Endodermal cell (in vitro differentiated cells): ENCODE measurements at regions not wholly inside any gene's neighbourhood (a gene's known extent, or its start where the extent isn't known, plus 50 kb on each side); places are given as distances from the start of the nearest gene placed in this dataset.

Source experiments
- DNase-seq: peaks from one replicate; pipeline ENCODE4 v3.0.0-alpha.2; 2017
- H3K27ac ChIP-seq: 2 replicates; pipeline ENCODE4 v1.5.1; 2013; ENCODE audit warnings: mild to moderate bottlenecking, low read depth, low read length, moderate library complexity
- H3K27me3 ChIP-seq: 2 replicates; pipeline ENCODE4 v1.6.1; 2013; ENCODE audit warnings: mild to moderate bottlenecking, low read length, moderate library complexity; ENCODE audit not compliant: insufficient read depth, control insufficient read depth, poor library complexity, severe bottlenecking
- H3K36me3 ChIP-seq: 2 replicates; pipeline ENCODE4 v1.7.0; 2013; ENCODE audit warnings: mild to moderate bottlenecking, low read length, moderate library complexity; ENCODE audit not compliant: control insufficient read depth, insufficient read depth
- H3K4me1 ChIP-seq: one replicate; pipeline ENCODE4 v1.7.0; 2013; ENCODE audit warnings: low read length; ENCODE audit not compliant: control insufficient read depth, insufficient read depth
- H3K4me3 ChIP-seq: 2 replicates; pipeline ENCODE4 v1.5.1; 2013; ENCODE audit warnings: mild to moderate bottlenecking, low read length, moderate library complexity
- H3K9ac ChIP-seq: 2 replicates; pipeline ENCODE4 v1.6.1; 2013; ENCODE audit warnings: mild to moderate bottlenecking, low read length, moderate library complexity; ENCODE audit not compliant: poor library complexity, severe bottlenecking; ENCODE audit errors: extremely low read depth
- H3K9me3 ChIP-seq: 2 replicates; pipeline ENCODE4 v1.6.1; 2013; ENCODE audit warnings: mild to moderate bottlenecking, low read length, moderate library complexity; ENCODE audit not compliant: control insufficient read depth
- H3K27ac Mint-ChIP-seq: 2 replicates; pipeline ENCODE4 v1.8.0; 2020; ENCODE audit warnings: mixed read lengths
- H3K27me3 Mint-ChIP-seq: 2 replicates; pipeline ENCODE4 v1.8.0; 2021; ENCODE audit warnings: mild to moderate bottlenecking, mixed read lengths; ENCODE audit not compliant: insufficient read depth
- H3K36me3 Mint-ChIP-seq: 2 replicates; pipeline ENCODE4 v1.8.0; 2020; ENCODE audit warnings: low read depth, mixed read lengths
- H3K4me1 Mint-ChIP-seq: 2 replicates; pipeline ENCODE4 v1.8.0; 2020; ENCODE audit warnings: mixed read lengths
- H3K4me3 Mint-ChIP-seq: 2 replicates; pipeline ENCODE4 v1.8.0; 2020; ENCODE audit warnings: mild to moderate bottlenecking, moderate library complexity, mixed read lengths
- H3K9me3 Mint-ChIP-seq: 2 replicates; pipeline ENCODE4 v1.8.0; 2020; ENCODE audit warnings: mild to moderate bottlenecking, mixed read lengths
- WGBS, 2 experiments: methylation state at CpG; one replicate each; pipeline versions ENCODE4 v1.1.5 to v1.1.7; 2013; ENCODE audit warnings: missing lambda C conversion rate in 2 of 2, mixed read lengths in 1 of 2; ENCODE audit not compliant: insufficient coverage in 1 of 2, insufficient read length in 1 of 2; 5-methylcytosine and 5-hydroxymethylcytosine counted together
- TF ChIP-seq, protein P1 (sequence below): fragments of 200-600 bp; sonication (generic); conservative IDR thresholded peaks from 2 replicates; pipeline ENCODE4 v1.5.0; 2021; ENCODE audit warnings: antibody characterized with exemption, mild to moderate bottlenecking

DNA sequence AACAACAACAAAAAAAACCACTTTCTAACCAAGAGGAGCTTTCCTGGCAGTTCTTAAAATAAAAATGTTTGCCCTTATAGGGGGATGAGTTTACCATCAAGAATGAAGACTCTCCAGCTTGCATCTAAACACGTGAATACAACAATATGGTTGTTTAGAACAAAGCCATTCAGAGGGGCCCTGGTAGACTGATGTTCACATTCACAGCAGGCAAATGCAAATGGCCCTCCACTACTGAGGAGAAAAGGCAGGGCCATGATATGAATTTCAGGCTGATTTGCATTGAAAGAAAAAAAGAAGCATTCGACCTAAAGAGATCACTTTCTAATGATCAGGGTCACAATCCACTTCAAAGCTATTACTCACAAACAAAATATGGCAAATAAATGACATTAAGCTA lies 65.3 kb upstream of the OTOS start:
- no peak overlapping the region for H3K4me3 Mint-ChIP-seq
- no peaks in the 10 kb centered on the region for H3K36me3 Mint-ChIP-seq
- Histone ChIP-seq H3K9ac (no peak overlapping the region), H3K27ac (peak overlapping the region; percentile 78), H3K36me3 (no peaks in the 10 kb centered on the region), H3K9me3 (peaks cover 9% of the 10 kb centered on the region), H3K4me1 (no peaks in the 10 kb centered on the region), H3K27me3 (no peaks in the 10 kb centered on the region), H3K4me3 (no peak overlapping the region)
- no peak overlapping the region for H3K27ac Mint-ChIP-seq
- 17 to 21% methylated on average over 2 of the region's 2 CpGs for WGBS, 2 experiments
- no peak for DNase-seq
- peaks cover 12% of the 10 kb centered on the region for H3K9me3 Mint-ChIP-seq
- H3K27me3 Mint-ChIP-seq = no peaks in the 10 kb centered on the region
- TF ChIP-seq, protein P1, sequence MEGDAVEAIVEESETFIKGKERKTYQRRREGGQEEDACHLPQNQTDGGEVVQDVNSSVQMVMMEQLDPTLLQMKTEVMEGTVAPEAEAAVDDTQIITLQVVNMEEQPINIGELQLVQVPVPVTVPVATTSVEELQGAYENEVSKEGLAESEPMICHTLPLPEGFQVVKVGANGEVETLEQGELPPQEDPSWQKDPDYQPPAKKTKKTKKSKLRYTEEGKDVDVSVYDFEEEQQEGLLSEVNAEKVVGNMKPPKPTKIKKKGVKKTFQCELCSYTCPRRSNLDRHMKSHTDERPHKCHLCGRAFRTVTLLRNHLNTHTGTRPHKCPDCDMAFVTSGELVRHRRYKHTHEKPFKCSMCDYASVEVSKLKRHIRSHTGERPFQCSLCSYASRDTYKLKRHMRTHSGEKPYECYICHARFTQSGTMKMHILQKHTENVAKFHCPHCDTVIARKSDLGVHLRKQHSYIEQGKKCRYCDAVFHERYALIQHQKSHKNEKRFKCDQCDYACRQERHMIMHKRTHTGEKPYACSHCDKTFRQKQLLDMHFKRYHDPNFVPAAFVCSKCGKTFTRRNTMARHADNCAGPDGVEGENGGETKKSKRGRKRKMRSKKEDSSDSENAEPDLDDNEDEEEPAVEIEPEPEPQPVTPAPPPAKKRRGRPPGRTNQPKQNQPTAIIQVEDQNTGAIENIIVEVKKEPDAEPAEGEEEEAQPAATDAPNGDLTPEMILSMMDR = no peak
- H3K4me1 Mint-ChIP-seq = peaks cover 10% of the 10 kb centered on the region

DNA sequence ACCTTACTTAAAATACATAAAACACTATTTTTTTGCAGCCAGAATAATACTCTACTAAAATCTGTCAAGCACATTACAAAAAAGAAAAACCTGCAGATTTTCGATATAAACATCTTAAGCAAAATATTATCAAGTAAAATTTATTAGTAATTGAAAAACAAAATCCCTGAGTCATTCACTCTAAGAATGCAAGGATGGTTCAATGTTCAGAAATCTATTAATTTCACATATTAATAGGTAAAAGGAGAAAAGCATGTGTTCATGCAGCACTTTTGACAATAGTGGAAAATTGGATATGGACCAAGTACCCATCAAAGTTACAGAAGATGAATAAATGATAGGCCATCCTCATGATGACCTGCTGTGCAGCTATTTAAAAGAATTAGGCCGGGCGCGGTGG lies 66.2 kb upstream of the OTOS start:
- no peaks in the 10 kb centered on the region for H3K4me1 ChIP-seq

DNA sequence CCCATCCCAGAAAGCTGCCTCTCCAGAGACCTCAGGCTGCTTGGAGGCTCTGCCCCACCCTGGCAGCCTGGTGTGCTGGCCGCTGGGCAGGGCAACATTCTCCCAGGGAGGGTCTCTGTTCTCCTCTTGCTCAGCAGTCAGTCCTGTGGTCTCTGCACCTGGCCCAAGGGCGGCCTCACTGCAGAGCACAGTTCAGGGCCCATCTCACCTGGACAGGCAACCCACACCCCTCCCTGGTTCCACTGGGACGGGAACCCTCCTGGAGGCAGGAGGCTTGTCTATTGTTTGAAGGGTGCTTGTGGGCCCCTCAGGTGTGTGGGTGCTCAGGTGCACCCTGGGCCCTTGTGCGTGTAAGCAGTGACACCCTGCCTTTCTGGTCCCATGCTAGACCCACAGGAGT lies 67.2 kb upstream of the OTOS start:
- DNase-seq = no peak
- H3K36me3 Mint-ChIP-seq = no peaks in the 10 kb centered on the region
- H3K27ac Mint-ChIP-seq = no peak overlapping the region
- Histone ChIP-seq H3K9me3 (peaks cover 9% of the 10 kb centered on the region), H3K27me3 (no peaks in the 10 kb centered on the region), H3K27ac (no peak overlapping the region), H3K9ac (no peak overlapping the region), H3K4me3 (no peak overlapping the region), H3K36me3 (no peaks in the 10 kb centered on the region), H3K4me1 (no peaks in the 10 kb centered on the region)
- H3K4me3 Mint-ChIP-seq = no peak overlapping the region
- H3K9me3 Mint-ChIP-seq = peaks cover 12% of the 10 kb centered on the region
- 83 to 92% methylated on average over 1 to 4 of the region's 4 CpGs for WGBS, 2 experiments
- no peaks in the 10 kb centered on the region for H3K27me3 Mint-ChIP-seq
- TF ChIP-seq, protein P1 = no peak
- H3K4me1 Mint-ChIP-seq = peaks cover 10% of the 10 kb centered on the region

More for the DNA sequence above, 66.2 kb upstream of the OTOS start:
- no peak overlapping the region for H3K27ac Mint-ChIP-seq
- no peak overlapping the region for H3K4me3 ChIP-seq
- no peak overlapping the region for H3K9ac ChIP-seq
- peaks cover 9% of the 10 kb centered on the region for H3K9me3 ChIP-seq
- no peak overlapping the region for H3K4me3 Mint-ChIP-seq
- TF ChIP-seq, protein P1 = no peak
- WGBS, 2 experiments = 100% methylated on average over 3 of the region's 4 CpGs; no CpG with 5 or more reads in 1 of the 2 experiments
- H3K9me3 Mint-ChIP-seq = peaks cover 12% of the 10 kb centered on the region
- H3K27ac ChIP-seq = no peak overlapping the region
- peaks cover 10% of the 10 kb centered on the region for H3K4me1 Mint-ChIP-seq
- H3K27me3 Mint-ChIP-seq = no peaks in the 10 kb centered on the region
- H3K36me3 ChIP-seq = no peaks in the 10 kb centered on the region
- DNase-seq = no peak
- no peaks in the 10 kb centered on the region for H3K36me3 Mint-ChIP-seq
- no peaks in the 10 kb centered on the region for H3K27me3 ChIP-seq
